Left lung (tissue), 4 donors: ENCODE measurements at regions not wholly inside any gene's neighbourhood (a gene's known extent, or its start where the extent isn't known, plus 50 kb on each side); places are given as distances from the start of the nearest gene placed in this dataset.

Experiments used
- ATAC-seq: fragments of 200-7000 bp; cut with Tn5 transposase; one replicate; pipeline ENCODE4 v1.9.1; 2020; ENCODE audit warnings: moderate library complexity
- DNase-seq, 4 donors: peaks; one replicate each; pipeline ENCODE4 v3.0.0-alpha.2; 2013 to 2020
- H3K27ac ChIP-seq, 2 donors: fragments of 200-600 bp; sonication (generic) in 1 of 2; one replicate each; pipeline versions ENCODE4 v1.5.0 to v1.8.0; 2020 to 2021
- H3K27me3 ChIP-seq, 2 donors: fragments of 200-600 bp; sonication (generic) in 1 of 2; one replicate each; pipeline versions ENCODE4 v1.5.0 to v1.8.0; 2020 to 2021
- H3K36me3 ChIP-seq, 2 donors: fragments of 200-600 bp; sonication (generic) in 1 of 2; one replicate each; pipeline versions ENCODE4 v1.5.0 to v1.8.0; 2020 to 2021
- H3K4me1 ChIP-seq, 2 donors: fragments of 200-600 bp; one replicate each; pipeline ENCODE4 v1.8.0; 2021
- H3K4me3 ChIP-seq, 2 donors: fragments of 200-600 bp; sonication (generic) in 1 of 2; one replicate each; pipeline versions ENCODE4 v1.5.0 to v1.8.0; 2020 to 2021; ENCODE audit warnings: mild to moderate bottlenecking in 1 of 2
- H3K9me3 ChIP-seq, 2 donors: fragments of 200-600 bp; sonication (generic) in 1 of 2; one replicate each; pipeline versions ENCODE4 v1.5.0 to v1.8.0; 2020 to 2021
- intact Hi-C, 2 donors: fragments of 100-400 bp; cut with DNase I; formaldehyde crosslinking; loops; one replicate each; pipeline versions ENCODE4 v1.11.2 to v1.14.2; 2022
- TF ChIP-seq, protein P1 (sequence below), 2 donors: fragments of 200-600 bp; sonication (generic) in 1 of 2; IDR thresholded peaks; one replicate each; pipeline versions ENCODE4 v1.5.0 to v1.8.0; 2021; ENCODE audit warnings: antibody characterized with exemption in 2 of 2
- donor health status: DM: no; HTN: yes; CAD: no.
- donor health status: DM: no; HTN: no; CAD: no.

DNA sequence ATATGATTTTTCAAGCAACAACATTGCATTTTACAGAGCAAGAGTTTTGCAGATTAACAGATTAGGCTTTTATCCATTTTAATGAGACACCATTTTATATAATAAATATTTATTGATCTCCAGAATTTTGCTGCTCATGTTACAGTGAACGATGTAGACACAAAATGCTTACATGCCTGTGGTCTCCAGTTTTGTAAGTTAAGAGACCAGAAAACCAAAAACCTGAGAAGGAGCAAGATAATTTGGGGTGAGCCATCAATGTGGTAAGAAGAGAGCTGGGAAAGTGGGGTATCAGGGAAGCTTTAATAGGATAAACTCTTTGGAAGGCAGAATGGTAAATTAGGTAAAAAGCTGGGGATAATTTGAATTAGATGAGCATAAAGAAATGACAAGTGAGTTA lies 2100.5 kb upstream of the PCDH20 start:
- DNase-seq (no peak), ATAC-seq (no peak)
- Histone ChIP-seq H3K27ac (no peak overlapping the region), H3K36me3 (no peaks in the 10 kb centered on the region), H3K27me3 (no peaks in the 10 kb centered on the region), H3K4me3 (no peak overlapping the region), H3K4me1 (no peaks in the 10 kb centered on the region), H3K9me3 (no peaks in the 10 kb centered on the region)
- TF ChIP-seq, protein P1, sequence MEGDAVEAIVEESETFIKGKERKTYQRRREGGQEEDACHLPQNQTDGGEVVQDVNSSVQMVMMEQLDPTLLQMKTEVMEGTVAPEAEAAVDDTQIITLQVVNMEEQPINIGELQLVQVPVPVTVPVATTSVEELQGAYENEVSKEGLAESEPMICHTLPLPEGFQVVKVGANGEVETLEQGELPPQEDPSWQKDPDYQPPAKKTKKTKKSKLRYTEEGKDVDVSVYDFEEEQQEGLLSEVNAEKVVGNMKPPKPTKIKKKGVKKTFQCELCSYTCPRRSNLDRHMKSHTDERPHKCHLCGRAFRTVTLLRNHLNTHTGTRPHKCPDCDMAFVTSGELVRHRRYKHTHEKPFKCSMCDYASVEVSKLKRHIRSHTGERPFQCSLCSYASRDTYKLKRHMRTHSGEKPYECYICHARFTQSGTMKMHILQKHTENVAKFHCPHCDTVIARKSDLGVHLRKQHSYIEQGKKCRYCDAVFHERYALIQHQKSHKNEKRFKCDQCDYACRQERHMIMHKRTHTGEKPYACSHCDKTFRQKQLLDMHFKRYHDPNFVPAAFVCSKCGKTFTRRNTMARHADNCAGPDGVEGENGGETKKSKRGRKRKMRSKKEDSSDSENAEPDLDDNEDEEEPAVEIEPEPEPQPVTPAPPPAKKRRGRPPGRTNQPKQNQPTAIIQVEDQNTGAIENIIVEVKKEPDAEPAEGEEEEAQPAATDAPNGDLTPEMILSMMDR (IDR thresholded peaks at IDR 0.05): no peak
- intact Hi-C loops: no loop called here

GRCh38 chr13:63514886-63515285 lies 2099.2 kb upstream of the PCDH20 start:
- DNase-seq: no peak
- intact Hi-C loops: no loop called here
- Histone ChIP-seq H3K4me1 (no peaks in the 10 kb centered on the region), H3K36me3 (no peaks in the 10 kb centered on the region), H3K4me3 (no peak overlapping the region), H3K27me3 (no peaks in the 10 kb centered on the region), H3K27ac (no peak overlapping the region), H3K9me3 (no peaks in the 10 kb centered on the region)
- ATAC-seq: no peak
- TF ChIP-seq, protein P1 (IDR thresholded peaks at IDR 0.05): no peak

GRCh38 chr13:63512095-63512494 lies 2096.4 kb upstream of the PCDH20 start:
- Histone ChIP-seq H3K27me3 (no peaks in the 10 kb centered on the region), H3K9me3 (no peaks in the 10 kb centered on the region), H3K4me3 (no peak overlapping the region), H3K36me3 (no peaks in the 10 kb centered on the region), H3K27ac (no peak overlapping the region), H3K4me1 (no peaks in the 10 kb centered on the region)
- ATAC-seq: no peak
- intact Hi-C loops: no loop called here
- TF ChIP-seq, protein P1 (IDR thresholded peaks at IDR 0.05): no peak
- peak in 1 of 4 donors; percentile 51 for DNase-seq

DNA sequence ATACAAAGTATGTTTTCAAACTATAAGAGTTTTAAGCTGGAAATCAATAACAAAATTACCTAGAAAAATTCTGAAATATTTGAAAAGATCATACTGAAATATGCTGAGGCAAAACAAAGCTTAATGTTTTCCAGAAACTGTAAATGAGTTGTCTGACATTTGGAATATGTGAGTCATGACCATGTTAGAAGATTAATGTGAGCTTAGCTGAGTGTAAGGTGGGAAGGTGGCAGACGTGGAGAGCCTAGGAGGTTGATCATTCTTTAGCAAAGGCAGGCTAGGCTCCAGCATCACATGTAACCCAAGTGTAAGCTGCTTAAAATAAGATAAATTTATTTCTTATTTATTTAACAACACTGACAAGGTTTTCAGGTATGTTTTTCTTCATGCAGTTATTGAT lies 2086.1 kb upstream of the PCDH20 start:
- TF ChIP-seq, protein P1 (IDR thresholded peaks at IDR 0.05): no peak
- Histone ChIP-seq H3K4me1 (no peaks in the 10 kb centered on the region), H3K9me3 (peaks cover 0 to 6% of the 10 kb centered on the region in 2 donors), H3K36me3 (no peaks in the 10 kb centered on the region), H3K4me3 (no peak overlapping the region), H3K27ac (no peak overlapping the region), H3K27me3 (no peaks in the 10 kb centered on the region)
- DNase-seq (no peak), ATAC-seq (no peak)
- intact Hi-C loops: no loop called here

- Histone ChIP-seq H3K9me3 (peaks cover 0 to 9% of the 10 kb centered on the region in 2 donors), H3K27ac (no peak overlapping the region), H3K4me3 (no peak overlapping the region), H3K4me1 (no peaks in the 10 kb centered on the region), H3K36me3 (no peaks in the 10 kb centered on the region), H3K27me3 (no peaks in the 10 kb centered on the region)
- TF ChIP-seq, protein P1 (IDR thresholded peaks at IDR 0.05): no peak
- intact Hi-C loops: no loop called here
- DNase-seq: no peak
- no peak for ATAC-seq
Observed at GRCh38 chr13:63497601-63498000, 2082.0 kb upstream of the PCDH20 start.
